ENCODE measurements at regions not wholly inside any gene's neighbourhood (a gene's known extent, or its start where the extent isn't known, plus 50 kb on each side); places are given as distances from the start of the nearest gene placed in this dataset.
"Not testable (repeated sequence)": the region's sequence is repeated elsewhere in the genome, so short reads cannot be mapped to it uniquely, and the experiment has no call there.

DNA sequence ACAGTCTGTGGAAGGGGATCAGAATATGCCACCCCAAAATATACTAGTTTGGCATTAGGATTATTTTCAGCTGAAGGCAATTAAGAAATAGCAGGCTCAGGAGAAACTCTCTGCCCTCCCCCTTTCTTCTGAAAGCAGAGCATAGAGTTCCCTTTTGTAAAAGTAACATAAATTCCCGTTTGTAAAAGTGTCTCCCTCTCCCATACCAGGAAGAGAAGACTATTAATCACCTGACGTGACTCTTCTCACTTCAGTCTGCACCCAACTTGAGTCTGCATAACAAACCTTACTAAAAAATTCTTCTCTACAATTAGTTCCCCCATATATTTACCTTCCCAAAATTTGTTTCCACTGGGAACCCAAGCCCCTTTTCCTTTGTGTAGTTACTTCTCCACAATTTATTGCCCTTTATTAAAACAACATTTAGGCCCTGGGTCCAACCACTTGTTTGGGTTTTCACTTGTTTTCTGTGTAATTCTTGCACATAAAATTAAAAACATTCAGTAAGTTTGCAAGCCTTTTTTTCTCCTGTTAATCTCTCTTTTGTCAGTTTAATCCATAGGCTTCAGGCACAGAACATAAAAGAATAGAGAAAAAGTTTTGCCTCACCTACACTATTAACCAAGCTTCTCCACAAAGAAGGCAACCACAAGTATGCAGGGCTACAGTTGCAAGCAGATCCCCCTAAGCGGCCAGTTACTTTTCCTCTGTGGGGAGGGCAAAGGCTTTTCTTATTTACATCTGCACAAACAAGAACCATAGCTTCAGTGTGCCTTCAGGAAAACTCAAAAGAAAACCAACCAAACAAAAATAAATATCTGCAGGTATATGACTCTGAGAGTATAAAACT is 73.8 kb upstream of the EPCAM start:
- DNase-seq (ENCODE audit: low read depth) = no peak

DNA sequence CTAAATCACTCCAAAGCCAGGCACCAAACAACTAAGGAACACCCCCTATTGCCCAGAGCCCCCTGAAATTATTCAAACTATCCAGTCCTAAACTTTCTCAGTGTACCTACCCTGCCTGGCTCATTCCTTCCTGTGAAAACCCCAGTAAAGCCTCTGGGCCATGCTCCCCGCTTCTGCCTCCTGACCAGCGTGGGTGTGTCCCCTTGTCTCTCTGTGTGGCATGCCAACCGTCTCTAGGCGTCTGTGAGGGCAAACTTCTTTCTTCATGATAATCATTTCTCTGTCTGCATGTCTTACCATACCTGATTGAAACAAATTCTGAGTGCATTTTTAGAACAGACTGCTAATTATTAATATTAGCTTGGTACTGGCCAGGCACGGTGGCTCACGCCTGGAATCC is 75.1 kb upstream of the EPCAM start:
- no peak for DNase-seq (ENCODE audit: low read depth)

DNA sequence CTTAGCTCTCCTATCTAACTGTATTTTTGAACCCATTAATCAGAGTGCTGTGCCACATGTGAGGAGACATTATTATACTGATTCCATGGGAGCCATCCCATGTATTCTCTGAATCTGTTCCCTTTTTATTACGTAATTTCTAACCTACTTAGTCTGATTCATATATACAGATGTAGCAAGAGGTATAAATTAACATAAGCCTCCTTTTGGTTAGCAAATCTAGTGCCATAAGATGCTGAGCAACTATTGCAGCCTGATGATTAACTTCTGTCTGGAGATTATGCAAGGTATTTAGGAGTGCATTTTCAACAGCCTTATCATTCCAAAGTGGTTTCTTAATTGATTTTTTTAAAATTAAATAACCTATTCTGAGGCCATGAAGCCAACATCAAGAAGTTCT is 80.2 kb upstream of the EPCAM start:
- DNase-seq (ENCODE audit: low read depth) = no peak

DNA sequence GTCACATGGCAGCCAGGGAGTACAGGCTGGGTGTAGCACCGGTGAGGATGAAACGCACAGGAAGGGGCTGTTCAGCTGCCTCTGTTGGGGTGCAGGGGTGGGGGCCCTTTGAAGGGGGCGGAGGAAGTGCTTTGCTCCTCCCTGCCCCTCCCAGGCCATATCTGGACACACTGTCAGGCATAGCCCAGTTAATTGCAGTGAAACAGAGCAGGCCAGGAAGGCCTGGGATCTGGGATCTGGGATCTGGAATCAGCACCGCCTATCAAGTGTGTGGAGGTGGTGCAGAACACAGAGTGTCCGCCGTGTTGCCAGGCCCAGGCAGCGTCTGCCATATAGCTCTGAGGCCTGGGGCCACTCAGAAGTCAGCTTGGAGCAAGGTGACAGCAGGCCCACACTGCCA is 85.5 kb upstream of the EPCAM start:
- DNase-seq (ENCODE audit: low read depth) = no peak

DNA sequence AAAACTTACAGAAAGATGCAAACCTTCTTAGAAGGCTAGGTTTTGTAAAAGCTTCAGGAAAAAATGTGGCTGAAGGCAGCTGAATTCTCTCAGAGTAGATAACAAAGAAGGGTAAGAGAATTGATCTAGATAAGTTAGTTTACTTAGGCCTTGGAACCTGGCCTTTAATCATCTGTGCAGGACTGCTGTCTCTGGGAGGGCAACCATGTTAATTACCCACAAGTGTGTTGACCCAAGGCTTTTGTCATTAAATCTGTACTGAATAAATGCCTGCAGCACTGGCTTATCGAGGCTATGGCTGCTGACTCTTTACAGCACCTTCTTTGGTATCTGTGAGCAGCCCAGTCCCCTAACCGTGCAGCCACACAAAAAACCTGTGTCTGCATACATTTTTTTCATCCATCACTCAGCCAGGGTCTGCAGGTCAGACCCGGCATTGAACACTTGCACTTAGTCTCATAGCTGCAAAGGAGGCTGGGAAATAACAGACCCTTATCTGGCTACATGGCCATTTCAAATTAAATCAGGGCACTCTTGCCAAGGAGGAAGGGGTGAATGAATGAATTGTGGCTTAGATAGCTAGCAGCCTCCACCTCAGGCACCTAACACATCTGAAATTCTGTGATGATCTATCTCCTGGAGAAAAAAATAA is 86.4 kb upstream of the EPCAM start:
- DNase-seq (ENCODE audit: low read depth) = no peak

DNA sequence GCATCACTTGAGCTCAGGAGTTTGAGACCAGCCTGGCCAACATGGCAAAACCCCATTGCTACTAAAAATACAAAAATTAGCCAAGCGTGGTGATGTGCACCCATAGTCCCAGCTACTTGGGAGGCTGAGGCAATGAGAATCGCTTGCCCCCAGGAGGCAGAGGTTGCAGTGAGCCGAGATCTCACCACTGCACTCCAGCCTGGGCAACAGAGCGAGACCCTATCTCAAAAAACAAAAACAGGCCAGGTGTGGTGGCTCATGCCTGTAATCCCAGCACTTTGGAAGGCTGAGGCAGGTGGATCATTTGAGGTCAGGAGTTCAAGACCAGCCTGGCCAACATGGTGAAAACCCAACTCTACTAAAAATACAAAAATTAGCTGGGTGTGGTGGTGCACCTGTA is 89.6 kb upstream of the EPCAM start:
- not testable (repeated sequence) for DNase-seq (ENCODE audit: low read depth)

DNA sequence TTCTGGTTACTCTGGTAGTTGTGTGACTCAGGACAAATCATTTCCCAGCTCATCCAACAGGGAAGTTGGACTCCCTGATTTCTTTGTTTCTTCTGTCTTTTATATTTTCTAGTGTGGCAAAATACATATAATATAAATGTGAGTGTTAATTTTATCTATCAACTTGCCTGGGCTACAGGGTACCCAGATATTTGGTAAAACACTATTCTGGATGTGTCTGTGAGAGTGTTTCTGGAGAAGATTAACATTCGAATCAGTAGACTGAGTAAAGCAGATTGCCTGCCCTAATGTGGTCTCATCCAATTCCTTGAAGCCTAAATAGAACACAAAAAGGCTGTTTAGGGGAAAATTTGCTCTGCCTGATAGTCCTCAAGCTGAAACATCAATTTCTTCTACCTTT is 91.1 kb upstream of the EPCAM start:
- no peak for DNase-seq (ENCODE audit: low read depth)

DNA sequence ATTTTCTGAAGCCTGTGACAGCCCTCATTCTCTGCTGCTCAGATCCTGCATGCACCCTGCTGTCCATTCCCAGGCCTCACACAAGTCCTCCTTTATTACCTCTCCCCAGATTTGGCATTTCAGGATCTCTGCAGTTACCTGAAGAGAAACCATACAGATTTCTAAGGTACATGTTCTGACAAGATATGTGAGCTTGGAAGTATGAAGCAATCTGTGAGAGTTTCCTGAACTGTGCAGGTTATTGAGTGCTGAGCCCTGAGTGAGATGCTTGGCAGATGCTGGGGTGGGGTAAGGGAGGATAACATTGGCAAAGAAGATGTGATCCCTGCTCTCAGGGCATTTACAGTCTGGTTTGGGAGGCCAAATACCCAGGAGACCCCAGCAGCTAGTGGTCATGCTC is 91.9 kb upstream of the EPCAM start:
- DNase-seq (ENCODE audit: low read depth) = no peak

DNA sequence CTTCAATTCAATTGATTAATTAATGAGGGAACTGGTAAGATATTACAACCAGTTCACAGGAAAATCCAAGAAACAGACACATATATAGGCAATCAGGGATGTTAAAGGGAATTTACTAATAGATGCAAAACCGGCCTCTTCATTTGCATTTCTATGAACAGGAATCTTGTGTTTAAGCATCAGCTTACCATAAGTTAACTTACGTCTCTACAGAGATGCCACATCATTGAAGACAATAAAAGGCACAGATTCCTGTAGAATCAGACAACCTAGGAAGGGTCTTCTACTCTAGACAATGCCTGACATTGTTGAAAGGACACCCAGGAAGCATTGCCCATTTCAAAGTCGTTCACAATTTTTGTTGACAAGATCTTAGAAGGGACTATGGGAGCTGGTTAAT is 93.0 kb upstream of the EPCAM start:
- no peak for DNase-seq (ENCODE audit: low read depth)

DNA sequence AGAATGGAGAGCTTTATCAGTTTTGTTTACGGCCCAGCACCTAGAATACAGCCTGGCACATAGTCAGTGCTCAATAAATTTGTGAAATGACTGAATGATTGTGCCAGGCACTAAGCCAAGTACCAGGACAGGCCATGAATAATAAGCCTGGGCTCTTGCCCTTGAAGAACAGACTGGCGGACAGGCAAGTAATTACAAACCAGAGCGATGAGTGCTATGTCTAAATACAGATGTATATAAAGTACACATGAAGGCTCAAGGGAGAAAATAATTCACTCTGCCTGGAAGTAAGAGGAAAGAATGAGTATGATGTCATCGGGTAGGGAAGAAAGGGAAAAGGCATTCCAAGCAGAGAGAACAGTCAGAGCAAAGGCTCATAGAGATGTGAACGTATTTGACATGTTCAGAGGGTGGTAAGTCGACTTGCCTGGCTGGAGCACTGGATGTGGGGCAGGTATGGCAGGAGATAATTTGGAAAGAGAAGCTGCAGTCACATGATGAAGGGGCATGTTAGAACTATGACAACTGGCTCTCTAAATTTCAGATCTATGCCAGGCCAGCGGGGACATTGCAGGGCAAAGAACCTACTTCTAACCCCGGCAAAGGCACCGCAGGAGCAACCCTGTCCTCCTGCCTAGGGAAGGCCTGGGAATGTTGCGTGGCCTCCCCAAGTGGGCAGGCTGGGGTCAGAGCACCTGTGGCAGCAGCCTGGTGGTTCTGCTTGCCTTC is 94.9 kb upstream of the EPCAM start:
- no peak for DNase-seq (ENCODE audit: low read depth)

DNA sequence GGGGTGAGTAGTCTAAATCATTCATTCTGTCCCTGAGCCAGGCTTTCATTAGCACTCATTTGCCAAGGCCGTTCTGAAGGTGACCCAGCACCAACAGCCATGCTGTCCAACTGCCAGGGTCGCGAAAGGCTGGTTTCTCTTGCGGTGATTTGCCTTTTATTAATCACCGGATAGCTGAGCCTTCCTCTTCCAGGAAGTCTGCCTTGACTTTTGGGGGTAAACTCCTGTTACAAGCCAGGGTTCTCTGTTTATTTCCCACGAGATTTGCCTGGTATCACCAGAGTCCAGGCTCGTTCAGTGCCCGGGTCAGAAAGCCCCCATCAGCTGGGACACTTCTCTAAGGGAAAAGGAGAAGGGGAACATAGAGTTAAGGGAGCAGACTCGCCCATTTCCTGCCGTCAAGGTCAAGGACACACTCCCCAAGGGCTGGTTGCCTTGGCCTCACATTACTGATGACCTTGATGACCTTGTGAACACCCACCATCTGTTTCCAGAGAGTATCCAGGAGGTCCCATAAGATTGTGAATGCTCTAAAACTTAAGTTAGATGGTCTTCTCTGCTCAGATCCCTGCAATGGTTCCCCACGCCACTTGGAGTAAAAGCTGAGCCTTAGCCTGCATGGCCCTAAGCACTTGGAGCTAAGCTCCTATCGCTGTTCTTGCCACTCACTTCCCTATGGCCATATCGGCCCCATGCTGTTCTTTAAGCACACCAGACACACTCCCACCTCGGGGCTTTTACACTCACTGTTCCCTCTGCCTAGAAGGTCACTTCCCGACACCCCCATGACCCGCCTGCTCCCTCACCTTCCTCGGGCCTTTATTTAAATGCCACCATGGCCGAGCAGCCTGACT is 96.0 kb upstream of the EPCAM start:
- no peak for DNase-seq (ENCODE audit: low read depth)

DNA sequence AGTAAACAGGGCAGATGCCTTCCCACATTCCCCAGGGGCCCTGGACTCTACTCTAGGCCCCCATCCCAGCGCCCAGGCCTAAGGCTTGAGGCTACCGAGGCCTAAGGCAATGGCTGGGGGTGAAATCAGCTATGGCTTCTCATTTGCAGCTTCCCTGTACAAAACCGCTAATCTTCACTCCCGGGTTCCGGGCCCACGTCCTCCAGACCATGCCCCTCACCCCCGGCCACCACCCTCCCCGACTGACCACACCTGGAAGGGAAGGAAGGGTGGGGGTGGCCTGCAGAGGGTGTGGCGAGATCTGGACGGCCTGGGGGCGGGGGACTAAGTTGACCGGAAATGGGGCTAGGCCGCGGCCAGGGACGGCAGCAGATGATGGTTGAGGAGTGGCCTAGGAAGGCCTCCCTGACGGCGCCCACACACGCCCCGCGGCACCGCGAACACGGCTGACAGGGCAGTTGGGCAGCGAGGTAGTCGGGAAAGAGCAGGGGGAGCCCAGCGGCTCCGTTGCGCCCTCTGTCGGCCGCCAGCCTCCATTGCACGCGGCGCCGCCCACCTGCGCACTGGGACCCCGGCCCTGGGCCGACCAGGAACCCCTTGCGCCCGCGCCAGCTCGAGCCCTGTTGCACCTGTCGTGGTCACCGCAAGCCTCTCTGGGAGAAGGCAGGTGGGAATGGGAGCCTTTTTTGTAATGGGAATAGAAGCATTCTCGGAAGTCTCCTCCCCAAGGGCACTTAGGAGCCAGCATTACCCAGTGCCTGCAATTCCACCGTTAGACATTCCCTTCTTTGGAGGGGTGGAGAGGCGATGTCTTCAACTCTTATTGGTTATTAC is 95.9 kb upstream of the CALM2 start:
- peak; percentile 53 for DNase-seq (ENCODE audit: low read depth)

DNA sequence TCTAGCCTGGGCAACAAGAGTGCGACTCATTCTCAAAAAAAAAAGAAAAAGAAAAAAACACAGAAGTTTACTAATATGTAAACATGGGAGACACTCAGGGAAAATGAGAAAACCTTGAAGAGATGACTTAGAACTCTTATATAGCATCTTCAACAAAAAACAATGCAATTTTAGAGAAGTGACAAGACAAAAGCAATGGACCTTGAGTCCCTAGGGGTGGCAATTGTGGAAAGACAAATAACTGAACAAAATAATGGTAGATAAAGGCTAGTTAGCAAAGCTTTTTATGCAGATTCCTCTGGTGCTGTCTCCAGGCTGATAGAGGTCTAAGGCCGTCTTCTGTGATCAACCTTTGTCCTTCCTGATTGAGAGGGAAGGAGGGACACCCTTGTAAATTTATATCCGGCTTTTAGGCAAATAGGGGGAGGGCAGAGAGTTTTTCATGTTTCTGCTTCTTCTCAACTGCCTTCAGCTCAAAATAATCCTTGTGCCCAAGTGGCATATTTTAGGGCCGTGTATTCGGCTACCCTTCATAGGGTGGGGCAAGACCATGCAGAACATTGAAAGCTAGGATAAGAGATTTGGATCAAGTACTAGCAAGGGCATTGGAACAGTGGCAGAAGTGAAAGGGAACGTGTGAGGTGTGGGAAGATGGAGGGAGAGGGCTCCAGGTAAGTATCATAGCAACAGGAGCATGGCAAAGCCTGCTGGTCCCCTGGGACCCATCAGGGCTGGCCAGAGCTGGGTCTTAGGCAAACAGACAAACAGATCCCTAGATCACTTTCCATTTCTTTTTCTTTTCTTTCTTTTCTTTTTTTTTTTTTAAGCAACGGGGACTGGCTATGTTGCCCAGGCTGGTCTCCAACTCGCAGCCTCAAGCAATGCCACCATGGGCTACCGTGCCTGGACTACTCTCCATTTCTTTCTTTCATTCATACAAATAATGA is 95.0 kb upstream of the CALM2 start:
- DNase-seq (ENCODE audit: low read depth) = no peak

DNA sequence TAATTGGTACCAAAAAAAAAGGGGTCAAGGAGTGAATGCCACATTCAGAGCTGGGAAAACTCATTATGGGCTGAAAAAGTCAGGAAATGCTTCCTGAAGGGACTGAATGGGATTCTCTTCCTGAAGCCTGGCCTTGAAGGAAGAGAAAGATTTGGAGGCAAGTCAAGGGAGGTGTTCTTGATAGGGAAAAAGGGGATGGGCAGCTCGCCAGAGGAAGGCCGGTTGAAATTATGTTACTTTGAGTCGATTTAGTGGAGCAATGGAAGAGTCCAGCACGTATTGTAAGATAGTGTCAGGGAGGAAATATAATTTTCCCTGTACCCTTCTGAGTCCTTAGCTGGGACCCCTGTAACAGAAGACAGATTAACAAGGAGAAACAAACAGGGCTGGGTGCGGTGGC is 94.1 kb upstream of the CALM2 start:
- no peak for DNase-seq (ENCODE audit: low read depth)

DNA sequence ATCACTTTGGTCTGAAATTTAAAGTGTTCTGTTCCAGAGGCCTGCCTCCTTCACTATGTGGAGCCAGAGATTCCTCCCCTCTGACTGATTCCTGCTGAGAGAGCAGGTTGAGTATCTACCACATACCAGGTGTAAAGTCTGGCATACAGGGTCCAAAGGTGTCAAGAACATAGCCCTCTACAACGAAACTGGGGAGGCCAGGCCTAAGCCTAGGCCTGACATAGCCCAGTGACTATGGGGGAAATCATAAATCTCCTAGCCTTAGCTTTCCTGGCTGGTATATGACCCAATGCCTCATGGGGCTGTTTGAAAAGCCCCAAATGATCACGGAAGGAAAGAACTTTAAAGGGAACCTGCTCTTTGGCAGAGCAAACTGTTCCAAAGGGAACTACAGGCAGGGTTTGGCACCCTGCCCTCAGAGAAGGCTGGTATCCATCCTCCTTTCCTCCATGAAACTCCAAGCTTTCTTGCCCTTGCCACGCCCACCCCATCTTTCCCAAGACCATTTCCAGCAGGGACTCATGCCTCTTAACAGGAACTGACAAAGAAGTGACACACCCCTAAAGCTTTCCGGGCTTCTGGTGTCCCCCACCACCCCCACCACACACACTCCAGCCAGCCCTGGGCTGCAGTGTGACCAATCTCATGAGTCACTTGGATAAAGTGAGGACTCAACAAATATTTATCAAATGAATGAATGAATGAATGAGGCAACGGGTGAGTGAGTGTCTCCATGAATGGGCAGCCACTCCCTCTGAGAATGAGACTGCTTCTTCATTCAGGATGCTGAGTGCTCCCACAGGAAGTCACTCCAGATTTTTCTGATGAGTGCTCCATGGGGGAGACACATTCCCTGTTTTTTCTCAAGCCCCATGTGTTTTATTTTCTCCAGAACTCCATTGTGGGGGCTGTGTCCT is 93.3 kb upstream of the CALM2 start:
- no peak for DNase-seq (ENCODE audit: low read depth)

DNA sequence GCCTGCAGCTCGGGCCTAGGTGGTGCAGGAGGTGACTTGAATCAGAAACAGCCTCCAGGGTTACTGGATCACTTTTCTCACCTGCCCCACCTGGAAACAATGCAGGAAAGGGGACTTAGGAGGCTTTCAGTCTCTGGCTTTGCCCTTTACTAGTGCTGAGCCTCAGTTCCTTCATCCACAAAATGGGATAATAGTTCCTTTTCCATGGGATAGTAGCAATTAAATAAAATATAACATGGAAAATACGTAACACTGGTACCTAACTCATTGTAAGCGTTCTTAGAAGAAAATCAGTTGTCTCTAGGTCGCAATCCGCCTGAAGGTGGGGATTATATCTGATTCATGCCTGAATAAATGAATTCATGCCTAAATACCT is 91.4 kb upstream of the CALM2 start:
- DNase-seq (ENCODE audit: low read depth) = no peak

DNA sequence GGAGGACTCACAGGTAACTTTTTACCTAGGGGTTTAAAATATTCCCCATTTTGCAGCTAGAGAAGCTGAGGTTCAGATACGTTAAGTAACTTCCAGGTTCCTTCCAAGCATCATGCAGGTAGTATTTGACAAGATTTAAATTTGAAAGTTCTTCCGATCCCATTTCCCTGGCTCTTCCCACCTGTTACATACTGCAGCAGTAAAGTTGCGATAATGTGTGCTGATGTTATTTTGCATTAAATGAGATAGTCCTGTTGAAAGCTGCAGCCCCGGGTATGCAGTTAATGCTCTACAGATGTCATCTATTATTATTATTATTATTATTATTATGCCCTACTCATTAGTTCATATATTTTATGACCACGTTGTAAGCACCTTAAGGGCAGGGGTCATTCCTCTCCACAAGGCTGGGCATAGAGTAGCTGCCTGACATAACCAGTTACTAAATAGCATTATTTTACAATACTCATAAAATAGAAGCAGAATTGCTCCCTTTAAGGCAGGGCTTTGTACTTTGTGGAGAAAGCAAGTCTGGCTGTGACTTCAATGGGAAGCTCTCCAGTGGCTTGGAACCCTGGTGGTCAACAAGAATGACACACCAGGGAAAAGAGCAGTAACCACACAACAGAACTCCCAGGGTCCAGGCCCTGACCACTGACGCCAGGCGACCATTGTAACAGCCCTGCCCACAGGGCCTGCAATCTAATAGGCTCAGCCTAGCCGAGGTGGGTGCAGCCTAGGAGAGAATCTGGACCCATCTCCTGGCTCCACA is 90.8 kb upstream of the CALM2 start:
- no peak for DNase-seq (ENCODE audit: low read depth)

DNA sequence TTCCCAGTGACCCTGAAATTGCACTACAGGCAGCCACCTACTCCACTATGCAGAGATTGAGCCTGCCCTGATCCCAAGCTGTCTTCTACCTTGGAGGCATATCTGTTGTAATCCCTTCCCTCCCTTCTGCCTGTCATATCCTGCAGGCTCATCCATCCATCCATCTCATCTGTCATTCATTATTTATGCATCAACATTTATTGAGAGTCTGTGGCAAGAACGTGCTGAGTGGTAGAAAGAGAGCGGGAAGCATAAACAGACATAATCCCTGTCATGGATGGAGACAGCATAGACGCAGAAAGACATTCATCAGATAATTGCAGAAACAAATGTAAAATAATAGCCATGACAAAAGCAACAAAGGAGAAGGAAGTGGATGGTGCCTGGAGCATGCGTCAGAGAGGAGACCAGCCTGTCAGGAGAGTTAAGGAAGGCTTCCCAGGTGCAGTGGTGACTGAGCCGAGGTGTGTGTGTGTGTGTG is 89.5 kb upstream of the CALM2 start:
- no peak for DNase-seq (ENCODE audit: low read depth)
